HG03280 (cell line): ENCODE measurements at regions not wholly inside any gene's neighbourhood (a gene's known extent, or its start where the extent isn't known, plus 50 kb on each side); places are given as distances from the start of the nearest gene placed in this dataset.

Experiments
- ATAC-seq: cut with Tn5 transposase; IDR thresholded peaks from one replicate; pipeline ENCODE4 v1.9.1; 2021; ENCODE audit warnings: mild to moderate bottlenecking, moderate library complexity; ENCODE audit not compliant: unreplicated experiment

DNA sequence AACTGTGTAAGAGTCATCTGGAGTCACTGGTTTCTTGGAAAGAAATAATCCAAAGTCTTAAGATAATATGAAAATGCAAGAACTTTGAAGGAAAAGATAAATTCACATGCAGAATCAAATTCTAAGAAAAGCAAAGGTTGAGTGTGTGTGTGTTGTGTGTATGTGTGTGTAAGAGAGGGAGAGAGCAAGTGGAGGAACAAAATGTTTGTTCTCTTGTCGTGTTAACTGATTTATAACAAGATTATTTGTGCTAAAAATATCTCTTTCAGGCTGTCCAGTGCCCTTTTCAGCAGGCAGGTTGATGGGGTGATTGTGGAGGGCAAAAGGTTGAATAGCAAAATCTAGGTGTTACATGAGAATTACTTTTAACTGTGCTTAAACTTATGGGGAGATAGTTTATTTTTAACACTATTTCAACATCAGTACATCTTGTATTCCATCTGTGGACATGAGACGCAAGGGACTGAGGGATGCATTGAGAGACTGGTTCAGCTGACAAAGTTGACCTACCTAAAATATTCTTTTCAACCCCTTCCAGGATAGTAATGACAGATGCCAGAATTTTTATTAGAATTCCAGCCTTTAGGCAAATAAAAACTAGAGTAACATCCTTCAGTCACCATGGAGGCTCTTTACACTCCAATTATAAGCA is 342.4 kb upstream of the CD180 start:
- no peak for ATAC-seq

DNA sequence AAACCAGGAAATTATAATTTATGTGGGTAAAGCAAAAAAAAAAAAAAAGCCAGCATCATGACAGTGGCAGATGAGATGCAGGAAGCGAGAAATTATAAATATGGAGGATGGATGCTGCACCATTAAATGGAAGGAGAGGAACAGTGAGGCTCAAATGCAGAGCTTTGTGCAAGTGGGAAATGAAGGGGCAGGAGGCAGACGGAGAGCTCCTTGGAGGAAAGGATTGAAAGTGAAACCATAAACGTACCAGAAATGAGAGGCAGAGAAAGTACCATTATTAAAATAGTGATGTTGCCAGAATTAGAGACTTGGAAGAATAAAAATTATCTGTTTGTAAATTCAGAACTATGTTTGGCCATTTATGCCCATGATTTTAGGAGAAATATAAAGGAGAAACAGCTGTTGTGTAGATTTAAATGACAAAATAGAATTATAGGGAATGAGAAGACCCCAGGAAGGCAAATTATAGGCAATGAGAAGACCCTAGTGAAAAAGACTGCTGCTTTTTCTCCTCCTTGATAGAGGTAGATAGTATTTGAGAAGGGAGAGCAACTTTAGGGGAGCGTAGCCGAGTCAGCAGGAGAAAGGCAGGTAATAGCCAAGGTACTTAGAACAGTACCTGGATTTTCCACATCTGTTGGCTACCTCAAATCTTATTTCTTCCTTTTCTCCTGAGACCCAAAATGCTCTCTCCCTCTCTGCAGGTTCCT is 341.0 kb upstream of the CD180 start:
- no peak for ATAC-seq

DNA sequence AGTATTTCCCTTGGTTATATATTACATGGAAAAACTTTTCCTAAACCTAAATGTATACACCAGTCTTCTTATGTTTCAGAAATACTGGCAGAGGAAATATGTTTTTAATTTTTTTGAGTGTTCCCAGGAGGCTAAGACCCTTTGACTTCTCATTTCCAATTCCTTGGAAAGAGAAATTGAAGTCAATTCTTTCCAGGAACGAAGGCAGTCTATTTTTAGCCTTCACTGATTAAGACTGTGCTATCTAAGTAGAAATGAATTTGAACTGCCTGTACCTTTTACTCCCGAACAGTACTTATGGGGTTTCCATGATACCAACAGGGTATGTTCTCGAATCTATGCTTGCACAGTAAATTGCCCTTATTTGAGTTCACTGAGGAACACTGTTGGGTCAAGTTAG is 340.3 kb upstream of the CD180 start:
- no peak for ATAC-seq

DNA sequence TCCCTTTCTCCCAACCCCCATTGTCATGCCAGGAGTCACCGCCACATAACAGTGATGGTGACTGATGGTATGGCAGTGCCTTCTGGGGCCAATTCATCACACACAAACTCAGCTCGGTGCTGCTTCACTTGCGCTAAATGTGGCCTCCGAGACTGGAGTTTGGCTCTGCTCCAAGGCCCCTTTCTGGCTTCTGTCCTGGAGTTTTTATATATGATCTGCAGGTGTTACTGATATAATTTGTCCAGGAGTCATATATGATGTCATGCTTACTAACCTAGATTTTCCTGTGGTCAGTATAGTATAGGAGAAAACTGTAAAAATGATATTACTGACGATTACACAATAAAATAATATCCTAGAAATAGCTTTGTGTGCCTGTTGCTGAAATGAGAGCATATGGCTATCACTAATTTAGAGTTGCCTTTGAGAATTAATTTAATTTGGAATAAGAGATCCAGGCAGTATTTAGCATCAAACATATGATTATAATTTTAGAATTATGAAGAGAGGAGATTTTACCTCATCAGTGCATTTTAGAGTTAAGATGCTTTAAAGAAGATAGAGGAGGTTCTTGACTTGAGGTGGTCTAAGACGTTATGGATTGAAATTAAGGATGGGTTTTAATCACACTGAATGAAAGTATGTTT is 334.1 kb upstream of the CD180 start:
- no peak for ATAC-seq

DNA sequence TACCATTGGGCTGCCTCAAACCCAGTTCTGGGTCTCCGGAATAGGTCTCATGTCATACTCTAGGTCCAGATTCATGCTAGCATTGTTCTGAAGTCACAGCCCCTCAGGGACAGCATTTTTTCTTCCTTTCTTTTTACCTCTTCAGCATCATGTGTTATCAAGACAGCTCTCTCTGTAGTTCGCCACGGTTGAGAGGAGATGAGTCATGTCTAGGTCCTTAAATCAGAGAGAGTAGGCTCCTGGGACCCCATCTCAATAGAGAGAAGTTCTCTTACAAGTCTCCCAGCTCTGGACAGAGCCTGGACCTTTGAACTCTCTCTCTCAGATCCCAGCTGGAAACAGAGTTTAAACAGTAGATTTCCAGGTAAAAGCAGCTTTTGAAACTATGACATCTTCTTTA is 332.4 kb upstream of the CD180 start:
- ATAC-seq: no peak

DNA sequence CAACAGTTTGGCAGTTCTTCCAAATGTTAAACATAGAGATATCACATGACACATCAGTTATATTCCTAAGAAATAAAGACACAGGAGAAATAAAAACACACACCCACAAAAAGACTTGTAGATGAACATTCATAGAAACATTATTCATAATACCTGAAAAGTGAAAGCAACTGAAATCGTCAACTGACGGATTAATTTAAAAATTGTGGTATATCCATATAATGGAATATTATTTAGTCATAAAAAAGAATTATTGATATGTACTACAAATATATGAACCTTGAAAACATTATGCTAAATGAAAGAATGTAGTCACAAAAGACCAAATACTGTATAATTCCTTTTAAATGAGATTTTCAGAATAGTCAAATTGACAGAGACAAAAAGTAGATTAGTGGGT is 330.2 kb upstream of the CD180 start:
- ATAC-seq: no peak

DNA sequence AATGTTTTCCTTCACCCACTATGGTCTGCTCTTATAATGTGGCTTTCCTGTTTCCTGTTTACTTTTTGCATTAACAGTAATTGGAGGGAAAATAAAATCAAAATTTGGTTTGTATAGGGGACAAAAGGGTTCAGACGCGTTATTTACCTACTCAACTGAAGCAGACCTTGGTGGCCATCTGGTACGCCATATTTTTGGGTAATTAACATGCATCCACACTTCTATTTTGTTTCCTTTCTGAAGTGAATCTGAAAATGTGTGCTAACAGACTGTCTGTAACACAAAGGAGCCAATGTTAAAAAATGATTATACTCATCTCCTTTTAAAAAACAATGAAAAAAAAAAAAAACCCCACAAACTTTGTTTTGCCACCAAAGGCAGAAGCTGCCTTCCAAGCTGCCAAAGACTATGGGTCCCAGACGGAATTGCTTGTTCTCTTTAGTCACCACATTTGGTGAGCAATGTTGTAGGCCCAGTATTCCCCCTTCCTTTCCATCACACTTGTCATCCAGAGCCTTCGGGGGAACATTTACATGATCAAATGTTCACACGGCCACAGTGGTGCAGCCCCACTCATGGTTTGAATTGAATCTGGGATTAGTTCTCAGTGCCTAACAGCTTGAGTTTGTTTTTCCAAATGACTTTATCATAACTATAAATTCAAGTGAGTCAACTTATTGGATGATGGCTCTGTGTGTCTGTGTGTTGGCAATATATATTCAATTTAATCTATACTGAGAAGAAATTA is 323.7 kb upstream of the CD180 start:
- no peak for ATAC-seq

DNA sequence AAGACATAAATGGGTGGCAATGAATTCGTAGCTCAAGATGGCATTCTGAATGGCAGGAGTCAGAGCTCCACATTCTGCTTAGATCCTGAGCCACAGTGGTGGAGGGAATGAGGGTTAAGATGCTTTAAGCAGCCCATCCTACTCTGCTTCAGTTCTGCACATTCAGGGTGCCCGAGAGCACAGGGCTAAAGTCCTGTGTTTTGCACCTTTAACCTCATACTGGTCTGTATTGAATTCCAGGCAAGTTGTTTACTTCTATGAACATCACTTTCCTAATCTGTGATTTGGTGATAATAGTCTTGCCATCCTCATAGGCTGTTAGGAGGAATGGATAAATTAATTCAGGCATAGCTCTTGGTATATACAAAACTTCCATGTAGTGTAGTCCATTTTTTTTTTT is 321.6 kb upstream of the CD180 start:
- ATAC-seq: no peak

DNA sequence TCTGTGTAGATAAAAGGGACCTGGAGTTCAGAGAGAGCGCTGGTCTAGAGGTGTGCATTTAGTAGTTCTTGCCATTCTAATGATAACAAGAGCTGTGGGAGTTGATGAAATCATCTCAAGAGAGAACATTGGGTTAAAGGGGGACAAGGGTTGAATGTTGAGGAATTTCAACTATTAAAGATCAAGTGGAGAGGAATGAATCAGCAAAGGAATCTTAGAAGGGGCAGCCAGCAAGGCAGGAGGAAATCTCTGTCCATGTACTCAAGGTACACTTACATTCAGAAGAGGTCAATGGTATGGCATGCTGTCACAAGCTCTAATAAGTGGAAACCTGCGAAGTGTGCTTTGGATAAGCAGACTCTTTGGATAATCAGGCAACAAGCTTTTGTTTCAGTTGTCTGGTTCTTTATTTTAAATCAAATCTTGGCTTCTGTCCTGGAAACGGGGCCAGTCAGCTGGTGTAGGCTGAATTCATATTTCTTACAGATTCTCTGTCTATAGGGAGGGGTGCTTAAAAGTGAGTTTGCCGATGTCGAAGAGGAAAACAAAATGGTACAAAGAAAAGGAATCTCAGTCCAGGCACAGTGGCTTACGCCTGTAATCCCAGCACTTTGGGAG is 320.5 kb upstream of the CD180 start:
- ATAC-seq: no peak

DNA sequence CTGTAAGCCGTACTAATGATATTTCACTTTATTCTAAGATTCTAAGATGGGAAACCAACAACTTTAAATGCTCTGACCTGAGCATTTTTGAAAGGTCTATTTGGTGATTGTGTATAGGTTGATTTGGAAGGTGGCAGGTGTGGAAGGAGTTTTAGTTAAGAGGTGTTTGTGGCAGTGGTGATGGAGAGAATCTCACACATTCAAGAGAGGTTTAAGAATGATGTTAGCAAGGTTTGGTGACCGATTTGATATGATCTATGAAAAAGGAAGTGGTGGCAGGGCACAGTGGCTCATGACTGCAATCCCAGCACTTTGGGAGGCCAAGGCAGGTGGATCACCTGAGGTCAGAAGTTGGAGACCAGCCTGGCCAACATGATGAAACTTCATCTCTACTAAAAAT is 319.2 kb upstream of the CD180 start:
- ATAC-seq: no peak

DNA sequence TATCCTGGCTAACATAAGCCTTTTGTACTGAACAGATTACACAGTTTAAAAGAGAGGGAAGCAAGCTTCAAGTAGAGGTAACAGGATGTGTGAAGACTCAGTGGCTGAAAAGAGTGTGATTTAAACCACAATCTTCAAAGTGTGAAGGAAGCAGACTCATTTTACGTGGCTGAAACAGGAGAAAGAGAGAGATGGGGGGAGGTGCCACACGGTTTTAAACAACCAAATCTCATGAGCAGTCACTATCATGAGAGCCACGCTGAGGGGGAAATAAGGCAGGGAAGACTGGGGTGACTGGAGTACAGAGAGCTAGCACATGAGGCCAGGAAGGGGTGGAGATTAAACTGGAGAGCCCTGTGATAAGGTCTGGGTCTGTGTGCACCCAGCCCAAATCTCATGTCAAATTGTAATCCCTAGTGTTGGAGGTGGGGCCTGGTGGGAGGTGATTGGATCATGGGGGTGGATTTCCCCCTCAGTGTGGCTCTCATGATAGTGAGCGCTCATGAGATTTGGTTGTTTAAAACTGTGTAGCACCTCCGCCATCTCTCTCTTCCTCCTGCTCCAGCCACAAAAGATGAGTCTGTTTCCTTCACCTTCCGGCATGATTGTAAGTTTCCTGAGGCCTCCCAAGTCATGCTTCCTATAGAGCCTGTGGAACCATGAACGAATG is 318.6 kb upstream of the CD180 start:
- no peak for ATAC-seq

DNA sequence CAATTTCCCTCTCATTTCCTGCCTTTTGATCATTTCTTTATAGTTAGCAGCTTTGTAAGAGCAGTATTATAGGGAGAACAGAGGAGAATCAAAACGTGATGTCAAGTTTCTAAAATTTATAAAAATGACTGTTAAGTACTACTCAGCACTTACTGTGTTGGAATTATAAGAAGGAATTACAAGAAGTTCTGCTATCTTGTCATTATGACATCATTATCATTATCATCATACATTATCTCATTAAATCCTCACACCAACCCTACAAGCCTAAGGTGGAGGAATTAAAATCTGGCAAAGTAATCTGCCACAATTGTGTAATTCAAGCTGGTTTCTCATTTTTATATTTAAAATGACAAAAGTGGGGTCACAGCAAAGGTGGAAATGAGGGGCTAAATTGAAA is 316.2 kb upstream of the CD180 start:
- ATAC-seq: no peak

DNA sequence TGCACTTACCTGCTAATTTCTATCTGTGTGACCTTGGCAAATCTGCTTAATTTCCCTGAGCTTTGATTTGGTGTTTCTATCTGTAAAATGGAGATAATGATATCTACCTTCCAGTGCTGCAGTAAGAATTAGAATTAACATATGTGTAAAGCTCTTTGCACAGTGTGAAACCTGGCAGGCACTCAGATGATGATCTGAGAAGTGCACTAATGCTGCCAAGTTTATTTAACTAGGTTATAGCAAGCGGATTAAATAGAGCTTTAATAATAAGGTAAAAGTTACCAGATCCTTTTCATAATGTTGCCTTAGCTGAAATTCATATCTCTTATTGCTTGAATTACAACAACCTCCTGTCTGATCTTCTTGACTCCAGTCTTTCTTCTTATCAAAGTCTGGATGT is 315.3 kb upstream of the CD180 start:
- no peak for ATAC-seq

DNA sequence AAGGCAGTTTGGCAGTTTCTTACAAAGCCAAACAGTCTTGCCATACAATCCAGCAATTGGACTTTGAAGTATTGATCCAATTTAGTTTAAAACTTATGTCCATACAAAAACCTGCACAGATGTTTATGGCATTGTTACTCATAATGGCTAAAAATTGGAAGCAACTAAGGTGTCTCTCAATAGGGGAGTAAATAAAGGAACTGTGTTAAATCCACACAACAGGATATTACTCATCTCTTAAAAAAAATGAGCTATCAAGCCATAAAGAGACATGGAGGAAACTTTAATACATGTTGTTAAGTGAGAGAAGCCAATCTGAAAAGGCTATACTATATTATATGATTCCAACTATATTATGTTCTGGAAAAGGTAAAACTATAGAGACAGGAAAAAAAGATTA is 313.6 kb upstream of the CD180 start:
- no peak for ATAC-seq

DNA sequence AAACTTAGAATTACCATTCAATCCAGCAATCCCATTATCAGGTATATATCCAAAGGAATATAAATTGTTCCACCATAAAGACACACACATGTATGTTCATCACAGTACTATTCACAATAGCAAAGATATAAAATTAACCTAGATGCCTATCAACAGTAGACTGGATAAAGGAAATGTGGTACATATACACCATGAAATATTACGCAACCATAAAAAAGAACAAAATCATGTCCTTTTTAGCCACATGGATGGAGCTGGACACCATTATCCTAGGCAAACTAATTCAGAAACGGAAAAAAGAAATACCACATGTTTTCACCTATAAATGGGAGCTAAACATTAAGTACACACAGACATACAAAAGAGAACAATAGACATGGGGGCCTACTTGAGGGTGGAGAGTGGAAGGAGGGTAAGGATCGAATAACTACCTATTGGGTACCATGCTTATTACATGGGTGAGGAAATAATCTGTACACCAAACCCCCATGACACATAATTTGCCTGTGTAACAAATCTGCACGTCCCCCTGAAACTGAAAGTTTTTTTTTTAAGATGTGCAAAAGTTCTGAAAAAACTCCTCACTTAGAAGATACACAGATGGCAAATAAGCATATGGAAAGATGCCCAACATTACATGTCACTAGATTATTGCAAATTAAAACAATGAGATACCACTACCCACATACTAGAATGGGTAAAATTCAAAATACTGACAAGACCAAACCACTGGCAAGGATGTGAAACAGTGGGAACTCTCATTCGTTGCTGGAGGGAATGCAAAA is 313.0 kb upstream of the CD180 start:
- ATAC-seq: no peak

DNA sequence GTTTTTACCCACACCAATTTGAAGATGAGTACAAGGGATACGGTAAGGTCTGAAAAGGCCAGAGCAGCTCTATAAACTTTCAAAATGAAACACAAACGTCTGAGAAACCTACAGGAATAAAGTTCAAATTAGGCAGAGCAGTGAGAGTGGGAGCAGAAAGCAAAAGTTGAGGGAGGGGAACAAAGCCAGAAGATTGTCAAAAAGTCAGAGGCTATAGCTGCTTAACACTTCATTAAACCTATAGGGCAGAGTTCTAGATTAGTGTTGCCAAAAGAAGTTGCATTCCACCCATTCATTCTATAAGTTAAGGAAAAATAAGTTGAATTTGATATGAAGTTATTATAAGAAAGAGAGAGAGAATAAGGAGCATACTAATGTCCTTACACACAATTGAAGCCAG is 309.6 kb upstream of the CD180 start:
- ATAC-seq: no peak

DNA sequence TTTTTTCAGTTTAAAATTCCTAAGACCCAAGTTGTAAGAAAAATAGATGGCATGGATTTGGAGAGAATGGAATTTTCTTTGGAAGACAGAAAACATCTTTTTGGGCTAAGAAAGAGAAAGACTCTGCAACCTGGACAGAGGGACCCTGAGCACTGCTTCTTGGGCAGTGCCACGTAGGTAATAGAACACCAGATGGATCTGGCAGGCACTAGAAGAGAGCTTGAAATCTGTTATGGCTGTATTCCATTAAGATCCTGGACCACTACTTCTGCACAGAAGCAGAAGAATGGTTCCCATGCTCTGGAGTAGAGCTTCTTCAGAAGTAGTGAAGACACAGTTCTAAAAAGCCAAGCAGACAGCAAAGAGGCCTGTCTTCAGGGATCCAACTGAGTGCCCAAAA is 306.4 kb upstream of the CD180 start:
- ATAC-seq: no peak

DNA sequence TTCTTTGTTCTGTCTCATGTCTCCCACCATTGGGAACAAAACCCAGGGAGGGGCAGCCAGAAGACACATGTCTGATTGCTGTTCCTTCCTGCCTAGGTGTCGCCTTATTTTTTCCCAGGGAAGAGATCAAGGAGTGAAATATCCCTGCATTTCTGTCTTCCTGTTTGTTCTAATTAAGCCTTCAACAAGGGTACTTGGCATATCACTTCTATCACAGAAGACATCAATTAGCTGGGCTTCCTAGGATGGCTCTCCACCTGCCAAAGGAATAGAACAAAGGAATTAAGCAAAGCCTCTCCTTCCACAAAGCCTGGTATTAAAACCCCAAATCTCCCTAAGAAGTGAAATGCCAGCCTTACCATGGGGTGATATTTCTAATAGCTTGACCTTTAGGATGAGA is 299.5 kb upstream of the CD180 start:
- ATAC-seq: no peak

DNA sequence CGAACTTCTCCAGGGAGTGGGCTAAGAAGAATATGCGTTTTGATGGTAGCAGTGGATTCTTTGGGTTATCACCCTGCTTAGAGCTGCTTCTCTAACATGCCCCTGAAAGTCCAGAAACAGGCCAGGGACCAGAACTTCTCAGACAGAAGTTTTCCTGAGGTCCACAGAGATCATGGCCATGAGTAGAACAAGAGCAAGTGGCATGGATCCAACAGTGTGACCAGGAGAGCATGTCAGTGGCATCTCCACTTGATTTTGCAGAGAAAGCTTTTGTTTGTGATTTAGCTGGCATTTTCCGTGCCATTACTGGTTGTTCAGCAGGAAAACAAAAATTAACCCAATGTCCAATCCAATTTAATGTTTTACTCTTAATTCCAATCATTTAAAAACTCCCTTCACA is 298.5 kb upstream of the CD180 start:
- no peak for ATAC-seq
